ENCODE measurements at regions not wholly inside any gene's neighbourhood (a gene's known extent, or its start where the extent isn't known, plus 50 kb on each side); places are given as distances from the start of the nearest gene placed in this dataset.
A peak's percentile ranks its signal among the peaks of the same experiment; 100 is the strongest.

- DNase-seq, result no peak
Observed at GRCh38 chr4:179738822-179739221, 2296.6 kb upstream of the AGA start.

DNA sequence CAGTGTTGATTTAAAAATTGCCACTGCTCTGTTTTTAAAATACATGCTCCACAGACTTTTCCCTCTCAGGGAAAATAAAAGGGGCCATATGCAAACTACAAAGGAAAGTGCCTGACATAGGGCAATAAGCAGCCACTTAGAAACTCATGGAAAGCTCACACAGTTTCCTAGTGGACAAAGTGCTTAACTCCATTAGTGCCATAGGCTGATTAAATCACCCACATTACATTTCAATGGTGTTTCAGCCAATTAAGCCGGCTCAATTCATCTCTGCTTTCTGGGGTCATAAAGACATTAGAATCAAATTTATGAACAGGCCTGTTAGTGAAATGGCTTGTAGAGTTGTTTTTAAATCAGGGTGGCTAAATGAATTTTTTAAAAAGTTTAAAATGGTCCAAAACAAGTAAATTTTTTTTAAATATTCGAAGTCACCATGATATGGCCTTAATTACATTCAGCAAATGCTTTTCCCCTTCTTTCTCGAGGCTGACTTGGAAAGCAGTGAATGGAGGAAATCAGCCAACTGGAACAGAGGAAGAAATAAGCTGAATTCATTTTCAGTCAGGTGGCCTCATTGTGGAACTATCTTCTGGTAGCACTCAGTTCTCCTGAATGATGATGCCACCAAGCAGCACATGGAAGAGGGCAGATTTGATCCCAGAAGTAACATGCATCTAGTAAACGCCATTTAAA is 2305.1 kb upstream of the AGA start:
- DNase-seq, result no peak

DNA sequence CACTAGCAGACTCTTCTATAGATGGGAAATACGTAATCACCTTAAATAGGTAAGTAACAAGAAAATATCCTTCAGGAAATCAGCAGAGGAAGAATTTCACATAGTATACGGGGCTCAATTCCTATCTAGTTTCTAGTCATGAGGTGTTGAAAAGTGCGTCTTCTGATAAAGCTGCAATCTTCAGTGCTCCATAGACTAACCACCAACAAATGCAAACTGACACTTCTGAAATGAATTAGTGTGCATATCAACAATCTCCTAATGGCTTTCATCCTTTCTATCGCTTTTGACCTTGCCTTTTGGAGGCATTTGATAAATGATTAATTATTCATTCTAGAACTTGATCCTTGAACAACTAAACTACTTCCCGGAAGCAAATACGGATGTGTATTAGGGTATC is 2306.6 kb upstream of the AGA start:
- DNase-seq, result no peak

- DNase-seq, result peak; percentile 1
Observed at GRCh38 chr4:179750374-179750773, 2308.1 kb upstream of the AGA start.

GRCh38 chr4:179751669-179752068 is 2309.4 kb upstream of the AGA start:
- DNase-seq, result no peak

DNA sequence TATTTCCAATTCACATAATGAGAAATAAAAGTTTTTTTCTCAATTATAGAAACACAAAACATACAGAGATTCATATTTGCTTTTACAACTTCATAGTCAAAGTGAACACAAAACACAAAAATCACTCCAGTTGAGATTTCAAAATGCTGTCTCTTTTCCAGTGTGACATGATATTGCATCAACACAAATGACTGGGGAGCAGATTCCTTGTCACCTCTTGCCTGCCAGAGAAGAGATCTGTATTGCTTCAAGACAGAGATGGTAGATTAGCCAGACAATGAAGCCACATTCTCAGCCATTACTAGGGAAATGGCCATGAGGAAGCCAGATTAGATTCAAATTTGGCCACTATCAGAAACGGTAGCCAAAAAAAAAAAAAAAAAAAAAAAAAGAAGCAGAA is 2313.1 kb upstream of the AGA start:
- DNase-seq, result no peak

DNA sequence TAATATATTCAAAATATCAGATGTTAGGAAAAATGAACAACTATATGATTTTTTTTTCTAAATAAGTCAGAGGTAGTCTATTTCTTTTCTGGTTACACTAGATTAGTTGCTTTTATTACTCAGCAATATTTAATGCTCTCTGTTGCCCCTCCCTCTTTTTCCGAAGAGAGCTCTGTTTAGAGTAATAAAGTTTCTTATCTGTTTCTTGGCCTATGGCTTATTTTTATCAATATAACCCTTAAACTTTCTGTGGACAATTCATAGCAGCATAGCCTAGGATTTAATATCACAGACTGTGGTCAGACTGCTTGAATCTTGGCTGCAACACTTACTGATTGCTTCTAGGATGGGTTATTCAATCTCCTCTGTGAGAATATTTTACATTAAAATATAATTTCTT is 2315.4 kb upstream of the AGA start:
- no peak for DNase-seq

DNA sequence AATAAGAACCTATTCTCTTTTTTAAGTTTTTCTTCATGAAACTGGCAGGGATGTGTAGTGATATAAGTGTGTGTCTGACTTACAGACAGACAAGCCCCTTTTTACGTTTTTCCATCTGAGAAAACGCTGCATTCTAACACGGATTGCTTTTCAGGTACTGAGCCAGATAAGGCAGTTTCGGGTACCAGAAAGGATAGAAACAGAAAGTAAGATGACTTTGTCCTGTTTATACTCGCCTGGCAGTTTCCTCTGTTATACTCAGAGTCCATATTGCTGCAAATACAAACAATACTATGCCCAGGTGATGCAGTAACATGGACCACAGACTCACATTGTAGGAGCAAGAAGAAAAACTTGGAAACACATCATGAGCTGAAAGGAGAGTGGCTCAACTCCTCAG is 2320.6 kb upstream of the AGA start:
- no peak for DNase-seq

- DNase-seq, result peak; percentile 12
Observed at GRCh38 chr4:179766938-179767337, 2324.7 kb upstream of the AGA start.

DNA sequence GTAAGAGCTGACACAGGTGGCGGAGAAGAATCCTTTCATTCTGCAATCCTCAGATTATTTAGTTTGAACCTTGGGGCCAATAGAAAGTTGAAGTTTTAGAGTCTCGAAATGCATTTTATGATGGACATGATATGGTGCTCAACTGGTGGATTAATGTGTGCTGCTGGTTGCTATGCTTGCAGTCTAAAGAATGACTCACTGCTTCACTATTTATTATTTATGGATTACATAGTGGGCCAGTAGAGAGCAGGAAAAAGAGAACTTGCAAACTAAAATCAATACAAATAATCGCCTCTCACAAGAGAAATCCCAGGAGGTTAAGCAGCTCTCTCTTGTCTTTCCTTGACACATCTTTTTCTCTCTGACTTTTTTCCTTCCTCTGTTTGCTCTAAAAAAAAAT is 2326.8 kb upstream of the AGA start:
- DNase-seq, result no peak

GRCh38 chr4:179797738-179798137 is 2355.5 kb upstream of the AGA start:
- no peak for DNase-seq

GRCh38 chr4:179803857-179804256 is 2361.6 kb upstream of the AGA start:
- DNase-seq, result no peak

- peak; percentile 0 for DNase-seq
Observed at GRCh38 chr4:179804440-179804839, 2362.2 kb upstream of the AGA start.

- no peak for DNase-seq
Observed at GRCh38 chr4:179817317-179817716, 2375.1 kb upstream of the AGA start.

DNA sequence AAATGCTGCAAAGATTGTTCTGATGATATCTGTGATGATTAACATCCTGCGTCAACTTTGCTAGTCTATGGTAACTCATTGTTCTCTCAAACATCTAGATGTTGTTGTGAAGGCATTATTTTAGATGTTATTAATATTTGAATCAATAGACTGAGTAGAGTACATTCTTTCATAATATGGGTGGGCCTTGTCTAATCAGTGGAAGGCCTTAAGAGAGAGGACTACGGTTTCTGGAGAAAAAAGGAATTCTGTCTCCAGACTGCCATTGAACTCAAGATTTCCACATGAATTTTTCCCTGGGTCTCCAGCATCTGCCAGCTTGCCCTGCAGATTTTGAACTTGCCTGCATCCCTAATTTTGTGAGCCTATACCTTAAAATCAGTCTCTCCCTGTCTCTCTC is 2381.1 kb upstream of the AGA start:
- no peak for DNase-seq

DNA sequence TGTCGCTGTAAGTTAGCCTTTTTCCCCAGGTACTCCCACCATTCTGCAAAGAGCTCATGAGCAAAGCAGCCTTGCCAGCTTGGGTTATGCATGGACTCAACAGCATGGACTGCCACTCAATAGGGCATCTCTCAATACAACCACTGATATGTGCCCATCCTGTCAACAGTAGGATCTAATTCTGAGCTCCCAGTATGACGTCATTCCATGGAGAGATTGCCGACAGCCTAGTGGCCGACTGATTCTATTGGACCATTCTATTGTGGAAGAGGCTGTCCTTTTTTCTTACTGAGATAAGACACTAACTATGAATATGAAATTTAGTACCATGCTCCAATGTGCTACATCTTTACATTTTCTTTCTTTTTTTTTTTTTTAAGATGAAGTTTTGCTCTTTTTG is 2389.0 kb upstream of the AGA start:
- DNase-seq, result no peak

DNA sequence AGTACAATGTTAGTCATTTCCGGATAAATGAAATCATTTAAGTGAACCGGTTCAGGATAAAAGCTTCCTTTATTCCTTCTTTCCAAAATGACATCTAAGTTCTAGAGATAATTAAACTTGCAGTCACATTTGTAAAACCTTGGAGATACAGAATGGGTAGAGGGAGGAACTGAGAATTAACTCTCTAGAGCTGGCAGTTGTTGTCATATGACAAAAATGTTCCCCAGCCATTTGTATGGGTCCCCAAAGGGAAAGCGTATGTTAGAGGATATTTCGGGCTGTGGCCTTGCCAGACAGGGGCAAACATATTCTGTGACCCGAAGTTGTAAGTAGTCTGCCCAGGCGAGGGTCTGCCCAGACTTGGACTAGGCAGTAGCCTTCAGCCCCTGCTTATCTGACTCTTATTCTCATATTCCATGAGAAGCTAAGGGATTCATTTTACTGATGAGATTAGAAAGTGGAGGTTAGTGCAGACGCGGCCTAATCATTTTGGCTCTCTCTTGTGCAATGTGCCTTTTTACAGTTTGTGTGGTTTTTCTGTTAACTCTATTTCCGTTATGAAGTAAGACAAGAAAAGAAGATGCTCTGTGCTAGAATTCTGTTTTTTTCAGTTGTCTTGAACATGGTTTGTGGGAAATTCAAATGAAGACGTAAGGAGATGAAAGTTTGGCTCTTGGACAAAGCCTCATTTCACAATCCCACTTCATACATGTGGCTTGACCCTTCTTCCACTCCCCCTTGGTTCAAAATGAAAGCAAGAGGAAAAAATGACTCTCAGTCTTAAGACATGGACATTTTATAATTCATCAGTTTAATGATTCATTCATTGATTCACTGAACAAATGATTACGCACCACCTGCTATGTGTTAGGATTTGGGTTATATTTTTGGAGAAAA is 2394.2 kb upstream of the AGA start:
- DNase-seq, result no peak

GRCh38 chr4:179843370-179843769 is 2399.8 kb upstream of the TENM3 start:
- DNase-seq, result no peak

DNA sequence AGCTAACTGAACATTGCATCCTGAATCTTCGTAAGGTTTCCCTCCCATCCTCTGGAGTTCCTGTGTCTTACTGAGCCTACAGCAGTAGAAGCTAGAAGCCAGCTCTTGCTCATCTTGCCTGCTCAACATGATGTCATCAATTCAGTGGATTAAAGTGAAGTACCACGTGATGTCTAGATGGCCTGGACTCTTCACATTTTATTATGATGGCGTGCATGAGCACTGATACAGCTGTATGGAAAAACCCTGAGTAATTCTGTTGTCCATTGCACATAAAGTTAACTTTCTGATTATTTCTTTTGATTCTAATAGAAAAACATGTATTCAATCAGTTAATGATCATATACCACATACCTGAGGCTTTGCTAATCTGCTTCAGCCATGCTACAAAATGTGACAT is 2387.7 kb upstream of the TENM3 start:
- DNase-seq, result peak; percentile 0

DNA sequence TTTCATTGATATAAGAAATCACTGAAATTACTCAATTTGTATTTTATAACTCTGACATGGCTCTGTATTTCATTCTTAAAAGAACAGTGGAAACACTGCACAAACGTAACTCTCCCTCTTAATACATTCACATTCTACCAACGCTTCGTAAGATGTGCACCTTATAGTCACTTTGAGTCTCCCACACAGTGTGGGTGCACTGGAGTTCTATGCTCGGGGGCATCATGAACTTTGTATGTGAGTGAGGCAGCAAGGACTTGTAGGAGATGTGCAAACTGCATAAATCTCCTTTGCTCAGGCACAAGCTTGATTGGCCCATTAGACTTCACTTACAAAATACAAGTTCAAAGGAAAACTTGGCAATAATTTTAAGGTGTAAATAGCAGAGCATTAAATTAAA is 2385.0 kb upstream of the TENM3 start:
- no peak for DNase-seq

DNA sequence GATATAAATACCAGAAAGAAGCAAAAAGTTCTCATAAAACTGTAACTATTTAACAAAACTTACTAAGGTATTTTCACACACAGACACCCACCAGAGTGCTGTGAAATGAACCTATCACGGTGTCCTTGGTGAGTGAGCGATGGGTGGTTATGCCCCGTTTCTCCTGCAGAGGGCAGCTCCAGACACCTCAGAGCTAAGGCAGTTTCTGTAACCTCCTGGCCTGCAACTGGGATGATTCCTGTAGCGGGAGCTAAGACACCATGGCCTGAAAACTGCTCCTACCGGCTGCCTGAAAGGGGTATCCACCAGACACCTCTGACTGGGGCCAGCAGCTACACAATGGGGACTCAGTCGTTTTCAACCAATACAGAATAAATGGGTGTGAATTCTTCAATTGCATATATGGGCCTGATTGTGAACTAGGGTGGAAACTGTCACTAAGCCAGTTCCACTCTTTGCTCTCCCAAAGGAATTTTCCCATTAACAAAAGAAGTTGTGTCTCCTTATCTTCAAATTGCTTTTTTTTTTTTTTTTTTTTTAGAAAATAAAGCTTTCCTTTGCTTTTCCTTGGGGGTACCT is 2375.8 kb upstream of the TENM3 start:
- DNase-seq, result peak; percentile 67

DNA sequence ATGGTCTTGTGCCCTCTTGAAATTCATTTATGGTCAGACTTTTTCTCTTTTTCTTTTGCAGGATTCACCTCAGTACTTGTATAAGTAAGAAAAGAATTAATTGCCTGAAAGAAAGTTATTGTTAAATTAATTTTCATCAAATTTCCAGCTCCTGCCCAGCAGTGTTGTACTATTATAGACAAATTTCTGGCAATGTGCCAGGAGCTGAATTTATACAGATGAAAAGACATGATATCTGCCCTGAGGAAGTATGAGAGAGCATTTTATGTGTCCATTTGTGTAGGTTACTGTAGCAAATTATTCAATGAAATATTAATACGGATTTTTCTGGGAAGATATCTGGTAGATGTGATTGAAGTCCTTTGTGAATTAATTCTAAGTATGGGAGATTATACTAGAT is 2371.5 kb upstream of the TENM3 start:
- DNase-seq, result no peak

- no peak for DNase-seq
Observed at GRCh38 chr4:179872755-179873154, 2370.4 kb upstream of the TENM3 start.

- DNase-seq, result no peak
Observed at GRCh38 chr4:179880756-179881155, 2362.4 kb upstream of the TENM3 start.
